ENCODE measurements at regions not wholly inside any gene's neighbourhood (a gene's known extent, or its start where the extent isn't known, plus 50 kb on each side); places are given as distances from the start of the nearest gene placed in this dataset.

GRCh38 chr4:110970642-110971041 lies 347.8 kb upstream of the PITX2 start:
- H3K27me3 ChIP-seq (ENCODE audit: control insufficient read depth, extremely low read depth, insufficient read depth, low read length), result no peaks in the 10 kb centered on the region
- no peak for DNase-seq (ENCODE audit: low read depth, low spot score)
- H3K79me2 ChIP-seq (ENCODE audit: control insufficient read depth, insufficient read depth, low read length), result no peaks in the 10 kb centered on the region
- H2AFZ ChIP-seq (ENCODE audit: control insufficient read depth, low read length), result no peak overlapping the region
- no peak overlapping the region for H3K27ac ChIP-seq (ENCODE audit: control insufficient read depth, insufficient read depth, low read length)
- no peaks in the 10 kb centered on the region for H3K36me3 ChIP-seq (ENCODE audit: control insufficient read depth in 2 of 2, extremely low read depth in 1 of 2, insufficient read depth in 2 of 2, low read length in 2 of 2)
- H3K4me2 ChIP-seq (ENCODE audit: control insufficient read depth, extremely low read depth, insufficient read depth, low read depth, low read length), result no peak overlapping the region
- dilution Hi-C loops (cut with MboI; ENCODE audit: extremely low pct_ligation_motif_present, low sequenced_read_pairs), result loop anchor here (25.0 kb wide), 1 partner anchor 333 kb away; no protein-coding TSS in a partner anchor
- H3K9me1 ChIP-seq (ENCODE audit: control insufficient read depth, extremely low read depth, insufficient read depth, low read length), result no peaks in the 10 kb centered on the region
- no peak for FAIRE-seq
- no peak overlapping the region for H3K9ac ChIP-seq (ENCODE audit: control insufficient read depth, extremely low read depth, insufficient read depth, low read length)
- TF ChIP-seq EZH2 (IDR thresholded peaks at IDR 0.05; ENCODE audit: low read length) (no peak), CTCF (optimal IDR thresholded peaks at IDR 0.05 in 1 of 3, IDR thresholded peaks at IDR 0.05 in 1 of 3, conservative IDR thresholded peaks at IDR 0.05 in 1 of 3; ENCODE audit: extremely low read depth in 1 of 3, insufficient read depth in 2 of 3, low read length in 3 of 3) (peak; percentile 38 to 56 (median 46))
- H3K9me3 ChIP-seq (ENCODE audit: control insufficient read depth, low read depth, low read length), result no peaks in the 10 kb centered on the region
- no peak overlapping the region for H3K4me3 ChIP-seq (ENCODE audit: control insufficient read depth in 2 of 3, extremely low read depth in 1 of 3, insufficient read depth in 2 of 3, low read depth in 1 of 3, low read length in 3 of 3)
- no peaks in the 10 kb centered on the region for H3K4me1 ChIP-seq (ENCODE audit: control insufficient read depth, extremely low read depth, insufficient read depth, low read length)
- H4K20me1 ChIP-seq (ENCODE audit: control insufficient read depth, extremely low read depth, insufficient read depth, low read length), result no peaks in the 10 kb centered on the region

- Histone ChIP-seq H4K20me1 (ENCODE audit: control insufficient read depth, extremely low read depth, insufficient read depth, low read length) (no peaks in the 10 kb centered on the region), H3K4me1 (ENCODE audit: control insufficient read depth, extremely low read depth, insufficient read depth, low read length) (no peaks in the 10 kb centered on the region), H3K79me2 (ENCODE audit: control insufficient read depth, insufficient read depth, low read length) (no peaks in the 10 kb centered on the region), H3K27ac (ENCODE audit: control insufficient read depth, insufficient read depth, low read length) (no peak overlapping the region), H3K9me1 (ENCODE audit: control insufficient read depth, extremely low read depth, insufficient read depth, low read length) (no peaks in the 10 kb centered on the region), H3K27me3 (ENCODE audit: control insufficient read depth, extremely low read depth, insufficient read depth, low read length) (no peaks in the 10 kb centered on the region), H2AFZ (ENCODE audit: control insufficient read depth, low read length) (no peak overlapping the region), H3K9me3 (ENCODE audit: control insufficient read depth, low read depth, low read length) (no peaks in the 10 kb centered on the region), H3K36me3 (ENCODE audit: control insufficient read depth in 2 of 2, extremely low read depth in 1 of 2, insufficient read depth in 2 of 2, low read length in 2 of 2) (no peaks in the 10 kb centered on the region), H3K9ac (ENCODE audit: control insufficient read depth, extremely low read depth, insufficient read depth, low read length) (no peak overlapping the region), H3K4me2 (ENCODE audit: control insufficient read depth, extremely low read depth, insufficient read depth, low read depth, low read length) (no peak overlapping the region), H3K4me3 (ENCODE audit: control insufficient read depth in 2 of 3, extremely low read depth in 1 of 3, insufficient read depth in 2 of 3, low read depth in 1 of 3, low read length in 3 of 3) (no peak overlapping the region)
- dilution Hi-C loops (cut with MboI; ENCODE audit: extremely low pct_ligation_motif_present, low sequenced_read_pairs), result no loop called here
- TF ChIP-seq CTCF (optimal IDR thresholded peaks at IDR 0.05 in 1 of 3, IDR thresholded peaks at IDR 0.05 in 1 of 3, conservative IDR thresholded peaks at IDR 0.05 in 1 of 3; ENCODE audit: extremely low read depth in 1 of 3, insufficient read depth in 2 of 3, low read length in 3 of 3), result no peak
- no peak for TF ChIP-seq EZH2 (IDR thresholded peaks at IDR 0.05; ENCODE audit: low read length)
- DNase-seq (ENCODE audit: low read depth, low spot score) (no peak), FAIRE-seq (no peak)
Observed at GRCh38 chr4:110975338-110975737, 352.5 kb upstream of the PITX2 start.

Data from keratinocyte (primary cell).